HUES6 (cell line): ENCODE measurements at regions not wholly inside any gene's neighbourhood (a gene's known extent, or its start where the extent isn't known, plus 50 kb on each side); places are given as distances from the start of the nearest gene placed in this dataset.
"Not testable (repeated sequence)": the region's sequence is repeated elsewhere in the genome, so short reads cannot be mapped to it uniquely, and the experiment has no call there.

Experiments
- H3K27ac ChIP-seq: 2 replicates; pipeline ENCODE4 v1.7.0; 2013; ENCODE audit warnings: low read depth, mild to moderate bottlenecking, low read length, inconsistent platforms
- H3K27me3 ChIP-seq: 2 replicates; pipeline ENCODE4 v1.6.1; 2013; ENCODE audit warnings: low read length; ENCODE audit not compliant: control insufficient read depth, insufficient read depth
- H3K36me3 ChIP-seq: 2 replicates; pipeline ENCODE4 v1.6.1; 2013; ENCODE audit warnings: low read length; ENCODE audit not compliant: control insufficient read depth, insufficient read depth
- H3K4me1 ChIP-seq: 2 replicates; pipeline ENCODE4 v1.6.1; 2013; ENCODE audit warnings: low read length; ENCODE audit not compliant: control insufficient read depth, insufficient read depth
- H3K4me3 ChIP-seq: 2 replicates; pipeline ENCODE4 v1.5.1; 2013; ENCODE audit warnings: low read depth, low read length
- H3K9ac ChIP-seq: one replicate; pipeline ENCODE4 v1.6.1; 2013; ENCODE audit warnings: mild to moderate bottlenecking, low read length
- H3K9me3 ChIP-seq: 2 replicates; pipeline ENCODE4 v1.6.1; 2013; ENCODE audit warnings: low read depth, low read length; ENCODE audit not compliant: control insufficient read depth, insufficient read depth

DNA sequence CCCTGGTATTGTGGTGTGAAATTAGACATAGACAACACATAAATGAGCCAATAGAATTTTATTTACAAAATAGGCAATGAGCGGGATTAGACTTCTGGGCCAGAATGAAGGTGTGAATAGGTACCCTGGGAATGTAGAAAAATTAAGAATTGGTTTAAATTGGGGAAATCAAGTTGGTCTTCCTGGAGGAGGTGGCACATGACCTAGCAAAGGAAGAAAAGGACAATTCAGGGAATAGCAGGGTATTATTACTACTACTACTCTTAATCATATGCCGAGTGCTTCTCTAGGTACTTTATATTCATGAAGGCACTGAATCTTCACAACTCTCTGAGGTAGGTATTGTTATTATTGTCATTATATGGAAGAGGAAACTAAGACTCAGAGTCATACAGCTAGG is 202.1 kb downstream of the LHFPL1 start:
- Histone ChIP-seq H3K36me3 (no peaks in the 10 kb centered on the region), H3K4me1 (peaks cover 3% of the 10 kb centered on the region; the same call in 1 of the 2 replicates), H3K9ac (no peak overlapping the region), H3K27ac (no peak overlapping the region), H3K4me3 (no peak overlapping the region), H3K27me3 (peaks cover 5% of the 10 kb centered on the region; the same call in 1 of the 2 replicates), H3K9me3 (peaks cover 8% of the 10 kb centered on the region; the same call in 1 of the 2 replicates)

GRCh38 chrX:112473654-112474053 is 206.1 kb downstream of the LHFPL1 start:
- 0 out of 2 replicates have a peak, but pooled peaks cover 4% of the 10 kb centered on the region for H3K9me3 ChIP-seq
- H3K4me3 ChIP-seq: no peak overlapping the region
- H3K27ac ChIP-seq: no peak overlapping the region
- H3K4me1 ChIP-seq: peaks cover 3% of the 10 kb centered on the region; the same call in 1 of the 2 replicates
- H3K27me3 ChIP-seq: peaks cover 5% of the 10 kb centered on the region; the same call in 1 of the 2 replicates
- H3K9ac ChIP-seq: no peak overlapping the region
- no peaks in the 10 kb centered on the region for H3K36me3 ChIP-seq

DNA sequence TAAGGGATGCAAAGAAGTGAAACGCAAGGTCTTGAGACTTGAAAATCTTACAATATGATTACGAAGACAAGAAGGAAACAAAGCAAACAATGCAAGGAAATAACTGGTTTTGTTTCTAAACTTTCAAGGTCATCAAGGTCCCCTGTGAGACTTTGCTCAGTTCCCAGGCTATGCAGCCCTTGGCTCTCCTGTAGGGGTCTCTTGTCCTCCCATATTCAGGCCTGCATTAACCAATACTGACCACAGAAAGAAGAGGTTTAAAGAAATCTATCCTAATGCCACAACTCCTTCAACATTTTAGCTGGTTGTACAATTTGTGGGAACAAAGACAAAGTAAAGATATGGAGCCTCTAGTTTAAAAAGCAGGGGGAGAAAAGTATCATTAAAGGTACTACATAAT is 209.2 kb downstream of the LHFPL1 start:
- Histone ChIP-seq H3K27me3 (peaks cover 5% of the 10 kb centered on the region; the same call in 1 of the 2 replicates), H3K27ac (no peak overlapping the region), H3K9me3 (0 out of 2 replicates have a peak, but pooled peaks cover 4% of the 10 kb centered on the region), H3K4me1 (peaks cover 3% of the 10 kb centered on the region; the same call in 1 of the 2 replicates), H3K9ac (no peak overlapping the region), H3K36me3 (no peaks in the 10 kb centered on the region), H3K4me3 (no peak overlapping the region)

DNA sequence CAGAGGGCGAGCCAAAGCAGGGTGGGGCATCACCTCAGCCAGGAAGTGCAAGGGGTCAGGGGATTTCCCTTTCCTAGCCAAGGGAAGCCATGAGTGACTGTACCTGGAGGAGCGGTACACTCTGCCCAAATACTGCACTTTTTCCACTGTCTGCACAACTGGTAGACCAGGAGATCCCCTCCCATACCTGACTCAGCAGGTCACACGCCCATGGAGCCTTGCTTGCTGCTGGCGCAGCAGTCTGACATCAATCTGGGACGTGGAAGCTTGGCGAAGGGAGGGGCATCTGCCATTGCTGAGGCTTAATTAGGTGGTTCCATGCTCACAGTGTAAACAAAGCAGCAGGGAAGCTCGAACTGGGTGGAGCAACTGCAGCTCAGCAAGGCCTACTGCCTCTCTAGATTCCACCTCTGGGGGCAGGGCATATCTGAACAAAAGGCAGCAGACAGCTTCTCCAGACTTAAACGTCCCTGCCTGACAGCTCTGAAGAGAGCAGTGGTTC is 217.7 kb downstream of the LHFPL1 start:
- H3K36me3 ChIP-seq, H3K27ac ChIP-seq, H3K4me3 ChIP-seq, H3K4me1 ChIP-seq, H3K9ac ChIP-seq, H3K9me3 ChIP-seq, H3K27me3 ChIP-seq: not testable (repeated sequence)

- Histone ChIP-seq H3K9me3 (no peaks in the 10 kb centered on the region; the same call in 1 of the 2 replicates), H3K4me3 (no peak overlapping the region), H3K27ac (no peak overlapping the region), H3K9ac (no peak overlapping the region), H3K4me1 (peaks cover 9% of the 10 kb centered on the region; the same call in 1 of the 2 replicates), H3K36me3 (no peaks in the 10 kb centered on the region), H3K27me3 (peaks cover 6% of the 10 kb centered on the region; the same call in 1 of the 2 replicates)
Measured at GRCh38 chrX:112457788-112458187, 221.9 kb downstream of the LHFPL1 start.

GRCh38 chrX:112450810-112451209 is 228.9 kb downstream of the LHFPL1 start:
- Histone ChIP-seq H3K4me3 (no peak overlapping the region), H3K9me3 (no peaks in the 10 kb centered on the region), H3K4me1 (no peaks in the 10 kb centered on the region), H3K27ac (no peak overlapping the region), H3K27me3 (peaks cover 8% of the 10 kb centered on the region; the same call in 1 of the 2 replicates), H3K36me3 (no peaks in the 10 kb centered on the region), H3K9ac (no peak overlapping the region)

DNA sequence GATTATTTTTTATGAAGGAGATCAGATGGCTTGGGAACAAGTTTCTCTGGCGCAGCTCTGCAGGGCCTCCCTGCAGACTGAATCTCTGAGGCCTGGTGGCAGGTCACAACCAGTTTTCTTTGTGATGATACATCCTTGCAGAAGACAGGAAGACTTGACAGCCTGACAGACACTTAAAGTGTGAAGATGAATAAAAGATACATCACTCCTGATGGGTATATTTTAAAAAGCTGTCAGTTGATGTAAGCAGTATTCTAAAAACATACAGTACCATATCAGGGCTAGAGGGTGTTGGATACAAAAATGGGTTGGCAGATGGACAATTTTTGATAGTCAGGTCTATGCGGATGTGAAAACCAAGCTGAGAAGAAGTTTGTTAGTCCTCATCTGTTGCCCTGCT is 239.5 kb downstream of the LHFPL1 start:
- Histone ChIP-seq H3K36me3 (no peaks in the 10 kb centered on the region), H3K9ac (no peak overlapping the region), H3K27ac (no peak overlapping the region), H3K27me3 (no peaks in the 10 kb centered on the region; the same call in 1 of the 2 replicates), H3K9me3 (no peaks in the 10 kb centered on the region), H3K4me1 (no peaks in the 10 kb centered on the region), H3K4me3 (no peak overlapping the region)

- H3K9ac ChIP-seq: no peak overlapping the region
- H3K4me1 ChIP-seq: no peaks in the 10 kb centered on the region
- no peaks in the 10 kb centered on the region for H3K9me3 ChIP-seq
- no peak overlapping the region for H3K4me3 ChIP-seq
- no peak overlapping the region for H3K27ac ChIP-seq
- no peaks in the 10 kb centered on the region for H3K36me3 ChIP-seq
- peaks cover 4% of the 10 kb centered on the region; the same call in 1 of the 2 replicates for H3K27me3 ChIP-seq
Measured at GRCh38 chrX:112424166-112424565, 255.6 kb downstream of the LHFPL1 start.

DNA sequence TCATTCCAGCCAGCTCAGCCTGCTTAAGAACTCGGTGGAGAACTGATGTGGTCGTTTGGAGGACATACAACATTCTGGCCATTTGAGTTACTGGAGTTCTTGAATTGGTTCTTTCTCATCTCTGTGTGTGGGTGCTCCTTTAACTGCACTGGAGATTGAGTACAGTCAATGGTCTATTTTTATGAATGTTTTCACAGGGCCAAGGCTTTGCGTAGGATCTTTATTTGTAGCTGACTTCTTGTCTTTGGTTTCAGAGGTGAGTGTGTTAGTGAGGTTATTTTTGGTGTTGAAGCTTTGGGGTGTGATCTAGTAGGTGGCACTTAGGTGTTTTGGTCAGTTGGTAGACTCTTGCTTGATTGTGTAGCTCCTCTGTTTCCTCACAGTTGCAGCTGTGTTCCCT is 288.4 kb downstream of the LHFPL1 start:
- no peaks in the 10 kb centered on the region for H3K9me3 ChIP-seq
- no peaks in the 10 kb centered on the region for H3K4me1 ChIP-seq
- H3K27ac ChIP-seq: no peak overlapping the region
- H3K4me3 ChIP-seq: no peak overlapping the region
- no peaks in the 10 kb centered on the region for H3K36me3 ChIP-seq
- H3K27me3 ChIP-seq: no peaks in the 10 kb centered on the region; the same call in 1 of the 2 replicates
- H3K9ac ChIP-seq: no peak overlapping the region

- not testable (repeated sequence) for H3K27me3 ChIP-seq, H3K9me3 ChIP-seq, H3K4me3 ChIP-seq, H3K4me1 ChIP-seq, H3K27ac ChIP-seq, H3K9ac ChIP-seq, H3K36me3 ChIP-seq
Measured at GRCh38 chrX:112381649-112382298, 298.0 kb downstream of the LHFPL1 start.

DNA sequence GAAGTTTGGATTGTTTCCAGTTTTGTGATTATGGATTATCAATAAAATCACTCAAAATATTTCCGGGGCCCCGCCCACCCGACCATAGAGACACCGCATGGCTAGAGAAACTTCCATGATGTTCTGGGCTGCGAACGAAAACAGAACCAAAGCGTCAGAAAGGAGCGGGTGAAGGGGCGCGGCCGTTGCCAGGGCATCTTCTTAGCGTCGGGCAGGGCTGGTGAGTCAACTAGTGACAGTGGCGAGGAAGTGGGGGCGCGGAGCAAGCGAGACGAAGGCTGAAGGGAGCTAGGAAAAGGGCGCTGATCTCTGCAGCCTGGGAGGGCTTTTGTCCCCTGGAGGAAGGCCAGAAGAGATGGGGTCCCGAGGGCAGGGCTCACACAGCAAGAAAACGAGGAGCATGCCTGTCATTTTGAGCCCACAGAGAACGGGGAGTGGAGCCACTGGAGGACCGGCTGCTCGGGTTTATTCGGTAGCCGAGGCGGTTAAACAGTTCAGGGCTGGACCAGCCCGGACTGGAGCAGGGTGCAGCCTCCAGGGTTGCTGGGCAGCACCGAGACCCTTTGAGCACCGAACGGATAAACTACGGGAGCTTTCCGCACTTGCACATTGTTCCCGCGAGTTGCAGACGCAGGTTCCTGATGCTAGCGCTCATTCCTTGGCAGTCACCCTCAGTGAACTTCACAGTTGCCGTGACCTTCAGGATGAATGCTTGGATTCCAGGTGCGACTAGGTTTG is 298.1 kb upstream of the TRPC5 start:
- no peak overlapping the region for H3K4me3 ChIP-seq
- H3K36me3 ChIP-seq: no peaks in the 10 kb centered on the region

More for the DNA sequence above, 298.1 kb upstream of the TRPC5 start:
- H3K9me3 ChIP-seq: no peaks in the 10 kb centered on the region
- peaks cover 3% of the 10 kb centered on the region; the same call in 1 of the 2 replicates for H3K27me3 ChIP-seq
- no peaks in the 10 kb centered on the region for H3K4me1 ChIP-seq
- H3K9ac ChIP-seq: no peak overlapping the region
- H3K27ac ChIP-seq: no peak overlapping the region
